GM10248 (cell line): ENCODE measurements at regions not wholly inside any gene's neighbourhood (a gene's known extent, or its start where the extent isn't known, plus 50 kb on each side); places are given as distances from the start of the nearest gene placed in this dataset.

Experiments used
- CTCF ChIA-PET: fragments of 300-600 bp; sonication (Branson Sonifier 250); formaldehyde crosslinking; extraction: SDS; loops from one replicate; lab custom pipeline; 2021; ENCODE audit warnings: antibody characterized with exemption; lab: Yijun Ruan, JAX
- POLR2A ChIA-PET: fragments of 350-650 bp; sonication (Branson Sonifier 250); formaldehyde crosslinking; extraction: SDS; loops from one replicate; lab custom pipeline; 2020; ENCODE audit warnings: antibody characterized with exemption; lab: Yijun Ruan, JAX
- DNase-seq: peaks from one replicate; pipeline ENCODE4 v3.0.0; 2012; ENCODE audit errors: extremely low spot score
- CTCF ChIP-seq: IDR thresholded peaks from 2 replicates; pipeline ENCODE4 v1.5.1; 2012; ENCODE audit warnings: mild to moderate bottlenecking, low read depth; ENCODE audit errors: extremely low read depth, missing control alignments, control extremely low read depth

- ChIA-PET POLR2A (no interaction called here), CTCF (no interaction called here)
- DNase-seq, result no peak
- TF ChIP-seq CTCF, result no peak
These were observed 1061.9 kb upstream of the TENM3 start for GRCh38 chr4:181181331-181181730.

GRCh38 chr4:181189751-181190150, 1053.5 kb upstream of the TENM3 start:
- TF ChIP-seq CTCF, result no peak
- no peak for DNase-seq
- ChIA-PET POLR2A (no interaction called here), CTCF (interaction anchor here (1.2 to 1.4 kb wide), 3 partner anchors 16 to 22 kb away, joined by 3 to 5 read pairs (median 3); no protein-coding TSS in a partner anchor)

- TF ChIP-seq CTCF, result no peak
- ChIA-PET CTCF (no interaction called here), POLR2A (no interaction called here)
- DNase-seq, result no peak
These were observed 1049.9 kb upstream of the TENM3 start for GRCh38 chr4:181193131-181193930.

GRCh38 chr4:181194096-181194495, 1049.1 kb upstream of the TENM3 start:
- DNase-seq, result no peak
- CTCF ChIA-PET, result no interaction called here
- POLR2A ChIA-PET, result no interaction called here
- TF ChIP-seq CTCF, result no peak

GRCh38 chr4:181200076-181200475, 1043.1 kb upstream of the TENM3 start:
- DNase-seq, result no peak
- ChIA-PET CTCF (interaction anchor here (1.6 to 2.0 kb wide), 2 partner anchors 10 to 26 kb away, joined by 3 to 4 read pairs; no protein-coding TSS in a partner anchor), POLR2A (no interaction called here)
- no peak for TF ChIP-seq CTCF

- no peak for TF ChIP-seq CTCF
- POLR2A ChIA-PET, result no interaction called here
- no peak for DNase-seq
- CTCF ChIA-PET, result interaction anchor here (1.1 kb wide), 1 partner anchor 20 kb away, joined by 3 read pairs; no protein-coding TSS in a partner anchor
These were observed 1041.0 kb upstream of the TENM3 start for GRCh38 chr4:181202240-181202639.
